Fibroblast of peridontal ligament (primary cell): ENCODE measurements at regions not wholly inside any gene's neighbourhood (a gene's known extent, or its start where the extent isn't known, plus 50 kb on each side); places are given as distances from the start of the nearest gene placed in this dataset.
"Not testable (repeated sequence)": the region's sequence is repeated elsewhere in the genome, so short reads cannot be mapped to it uniquely, and the experiment has no call there.

Source experiments
- DNase-seq: peaks from one replicate; pipeline ENCODE4 v3.0.0-alpha.2; 2010; ENCODE audit errors: extremely low read depth

GRCh38 chr6:48404927-48405326 lies 293.9 kb upstream of the PTCHD4 start:
- no peak for DNase-seq

GRCh38 chr6:48403587-48403986 lies 292.6 kb upstream of the PTCHD4 start:
- DNase-seq: no peak

- DNase-seq: no peak
Measured at GRCh38 chr6:48401016-48401415, 290.0 kb upstream of the PTCHD4 start.

- DNase-seq: no peak
Measured at GRCh38 chr6:48397887-48398286, 286.9 kb upstream of the PTCHD4 start.

GRCh38 chr6:48389146-48390043 lies 278.4 kb upstream of the PTCHD4 start:
- no peak for DNase-seq

GRCh38 chr6:48388044-48388443 lies 277.0 kb upstream of the PTCHD4 start:
- DNase-seq: no peak

GRCh38 chr6:48378884-48379407 lies 267.9 kb upstream of the PTCHD4 start:
- no peak for DNase-seq

- DNase-seq: no peak
Measured at GRCh38 chr6:48377115-48377514, 266.1 kb upstream of the PTCHD4 start.

GRCh38 chr6:48371226-48371625 lies 260.2 kb upstream of the PTCHD4 start:
- DNase-seq: not testable (repeated sequence)

GRCh38 chr6:48369100-48369499 lies 258.1 kb upstream of the PTCHD4 start:
- no peak for DNase-seq

- no peak for DNase-seq
Measured at GRCh38 chr6:48325701-48326100, 214.7 kb upstream of the PTCHD4 start.

- DNase-seq: no peak
Measured at GRCh38 chr6:48318670-48319069, 207.7 kb upstream of the PTCHD4 start.

- DNase-seq: no peak
Measured at GRCh38 chr6:48315915-48316314, 204.9 kb upstream of the PTCHD4 start.

GRCh38 chr6:48315051-48315719 lies 204.2 kb upstream of the PTCHD4 start:
- DNase-seq: no peak

GRCh38 chr6:48311301-48311700 lies 200.3 kb upstream of the PTCHD4 start:
- no peak for DNase-seq

- no peak for DNase-seq
Measured at GRCh38 chr6:48307573-48307972, 196.6 kb upstream of the PTCHD4 start.

- DNase-seq: no peak
Measured at GRCh38 chr6:48290595-48290994, 179.6 kb upstream of the PTCHD4 start.

- DNase-seq: no peak
Measured at GRCh38 chr6:48289841-48290240, 178.8 kb upstream of the PTCHD4 start.

GRCh38 chr6:48281217-48281616 lies 170.2 kb upstream of the PTCHD4 start:
- no peak for DNase-seq

- no peak for DNase-seq
Measured at GRCh38 chr6:48280035-48280620, 169.1 kb upstream of the PTCHD4 start.

- DNase-seq: no peak
Measured at GRCh38 chr6:48278261-48278660, 167.3 kb upstream of the PTCHD4 start.

- no peak for DNase-seq
Measured at GRCh38 chr6:48272518-48272917, 161.5 kb upstream of the PTCHD4 start.

GRCh38 chr6:48255094-48255493 lies 144.1 kb upstream of the PTCHD4 start:
- DNase-seq: no peak
